ENCODE measurements at regions not wholly inside any gene's neighbourhood (a gene's known extent, or its start where the extent isn't known, plus 50 kb on each side); places are given as distances from the start of the nearest gene placed in this dataset.

DNA sequence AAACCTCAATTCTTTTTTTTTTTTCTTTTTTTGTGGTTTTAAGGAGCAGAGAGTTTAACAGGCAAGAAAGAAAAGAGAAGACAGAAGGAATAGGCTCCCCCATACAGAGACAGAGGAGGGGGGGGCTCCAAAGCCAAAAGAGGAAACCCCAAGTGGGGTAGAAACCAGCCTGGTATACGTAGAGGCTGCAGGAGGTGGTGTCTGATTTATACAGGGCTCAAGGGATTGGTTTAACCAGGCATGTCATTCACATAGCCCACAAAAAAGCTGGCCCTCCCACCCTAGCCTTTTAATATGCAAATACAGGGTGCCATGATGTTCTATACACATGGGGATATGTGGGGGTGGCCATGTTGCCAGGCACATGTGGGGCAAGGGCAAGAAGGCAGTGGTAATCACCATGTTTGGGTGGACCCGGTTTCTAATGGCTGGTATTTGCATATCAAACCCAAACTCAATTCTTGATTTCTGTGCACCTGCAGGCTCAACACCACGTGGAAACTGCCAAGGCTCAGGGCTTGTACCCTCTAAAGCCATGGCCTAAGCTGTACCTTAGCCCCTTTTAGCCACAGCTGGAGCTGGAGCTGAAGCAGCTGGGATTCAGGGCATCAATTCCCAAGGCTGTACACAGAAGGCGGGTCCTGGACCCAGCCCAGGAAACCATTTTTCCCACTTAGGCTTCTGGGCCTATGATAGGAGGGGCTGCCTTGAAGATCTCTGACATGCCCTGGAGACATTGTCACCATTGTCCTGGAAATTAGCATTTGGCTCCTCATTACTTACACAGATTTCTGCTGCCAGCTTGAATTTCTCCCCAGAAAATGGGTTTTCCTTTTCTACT lies 170.3 kb downstream of the MAIP1 start:
- TF ChIP-seq, protein P1, sequence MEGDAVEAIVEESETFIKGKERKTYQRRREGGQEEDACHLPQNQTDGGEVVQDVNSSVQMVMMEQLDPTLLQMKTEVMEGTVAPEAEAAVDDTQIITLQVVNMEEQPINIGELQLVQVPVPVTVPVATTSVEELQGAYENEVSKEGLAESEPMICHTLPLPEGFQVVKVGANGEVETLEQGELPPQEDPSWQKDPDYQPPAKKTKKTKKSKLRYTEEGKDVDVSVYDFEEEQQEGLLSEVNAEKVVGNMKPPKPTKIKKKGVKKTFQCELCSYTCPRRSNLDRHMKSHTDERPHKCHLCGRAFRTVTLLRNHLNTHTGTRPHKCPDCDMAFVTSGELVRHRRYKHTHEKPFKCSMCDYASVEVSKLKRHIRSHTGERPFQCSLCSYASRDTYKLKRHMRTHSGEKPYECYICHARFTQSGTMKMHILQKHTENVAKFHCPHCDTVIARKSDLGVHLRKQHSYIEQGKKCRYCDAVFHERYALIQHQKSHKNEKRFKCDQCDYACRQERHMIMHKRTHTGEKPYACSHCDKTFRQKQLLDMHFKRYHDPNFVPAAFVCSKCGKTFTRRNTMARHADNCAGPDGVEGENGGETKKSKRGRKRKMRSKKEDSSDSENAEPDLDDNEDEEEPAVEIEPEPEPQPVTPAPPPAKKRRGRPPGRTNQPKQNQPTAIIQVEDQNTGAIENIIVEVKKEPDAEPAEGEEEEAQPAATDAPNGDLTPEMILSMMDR (IDR thresholded peaks at IDR 0.05), result no peak
- TF ChIP-seq EP300 (IDR thresholded peaks at IDR 0.05), result no peak

Data from tibial nerve (tissue), 4 donors.